Esophagus (tissue), 2 donors: ENCODE measurements at regions not wholly inside any gene's neighbourhood (a gene's known extent, or its start where the extent isn't known, plus 50 kb on each side); places are given as distances from the start of the nearest gene placed in this dataset.
"Not testable (repeated sequence)": the region's sequence is repeated elsewhere in the genome, so short reads cannot be mapped to it uniquely, and the experiment has no call there.

Experiments
- H3K27ac ChIP-seq, 2 donors: one replicate each; pipeline ENCODE4 v1.5.1; 2013; ENCODE audit warnings: low read depth in 2 of 2, mild to moderate bottlenecking in 2 of 2, inconsistent platforms in 1 of 2, low read length in 1 of 2, moderate library complexity in 1 of 2
- H3K27me3 ChIP-seq, 2 donors: one replicate each; pipeline ENCODE4 v1.6.1; 2013; ENCODE audit warnings: low read length in 2 of 2, control low read depth in 1 of 2, mild to moderate bottlenecking in 1 of 2; ENCODE audit not compliant: insufficient read depth in 2 of 2, control insufficient read depth in 1 of 2
- H3K36me3 ChIP-seq, 2 donors: one replicate each; pipeline ENCODE4 v1.6.1; 2013; ENCODE audit warnings: low read length in 1 of 2; ENCODE audit not compliant: control insufficient read depth in 2 of 2, insufficient read depth in 2 of 2
- H3K4me1 ChIP-seq, 2 donors: one replicate each; pipeline ENCODE4 v1.6.1; 2013; ENCODE audit warnings: low read length in 1 of 2; ENCODE audit not compliant: control insufficient read depth in 2 of 2, insufficient read depth in 2 of 2
- H3K4me3 ChIP-seq, 2 donors: one replicate each; pipeline ENCODE4 v1.5.1; 2013; ENCODE audit warnings: low read length in 2 of 2, mild to moderate bottlenecking in 2 of 2, low read depth in 1 of 2, moderate library complexity in 1 of 2
- H3K9me3 ChIP-seq, 2 donors: one replicate each; pipeline ENCODE4 v1.6.1; 2013; ENCODE audit warnings: mild to moderate bottlenecking in 2 of 2, low read depth in 1 of 2, low read length in 1 of 2, moderate library complexity in 1 of 2; ENCODE audit not compliant: control insufficient read depth in 2 of 2, insufficient read depth in 1 of 2
- WGBS, 2 donors: extraction: QIAGEN DNeasy Blood & Tissue Kit; methylation state at CpG; one replicate each; pipeline ENCODE4 v1.1.7; 2013; 5-methylcytosine and 5-hydroxymethylcytosine counted together
- donor health status: healthy with polysubstance abuse.
- donor health status: Bipolar disorder and iron deficiency.

DNA sequence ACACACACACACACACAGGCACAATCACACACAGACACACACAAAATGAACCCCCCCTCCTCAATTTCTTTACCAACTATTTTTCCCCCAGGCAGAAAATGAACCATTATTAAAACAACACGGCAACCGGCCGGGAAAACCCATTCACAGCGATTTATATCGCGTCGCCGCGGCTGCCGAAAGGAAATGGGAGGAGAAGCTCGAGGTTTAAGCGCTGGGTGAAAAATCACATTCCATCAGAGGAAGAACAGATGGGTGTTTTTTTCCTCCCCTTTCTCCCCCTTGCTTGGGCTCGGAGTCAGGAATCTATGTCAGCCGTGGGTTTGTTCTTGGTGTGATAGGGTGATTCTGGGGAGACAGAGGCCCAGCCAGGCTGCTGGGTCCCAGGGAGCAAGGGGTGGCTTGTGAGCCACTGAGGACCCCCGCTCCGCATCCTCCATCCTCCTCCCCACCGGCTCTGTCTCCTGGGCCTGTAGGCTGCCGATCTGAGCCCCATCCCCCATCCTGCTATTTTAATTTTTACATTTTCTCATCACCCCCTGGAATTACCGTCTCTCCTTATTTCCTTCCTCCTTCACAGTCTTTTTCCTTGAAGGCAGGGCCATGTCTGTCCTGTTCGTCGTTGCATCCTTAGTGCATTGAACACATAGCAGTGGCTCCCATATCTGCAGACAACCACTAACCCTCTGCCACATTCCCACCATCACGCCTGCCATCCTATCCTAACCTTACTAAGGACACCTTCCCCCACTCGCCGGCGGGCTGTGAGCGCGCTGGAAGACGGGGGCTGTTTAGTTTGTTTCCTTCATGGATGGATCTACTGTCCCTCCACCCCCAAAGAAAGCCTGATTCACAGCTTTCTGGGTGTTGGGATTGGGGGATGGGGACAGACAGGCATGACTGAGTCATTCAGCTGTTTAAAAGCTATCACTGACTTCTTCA, 137.7 kb downstream of the CRLF3 start:
- not testable (repeated sequence) for H3K27me3 ChIP-seq, H3K4me1 ChIP-seq, H3K27ac ChIP-seq, H3K4me3 ChIP-seq, H3K9me3 ChIP-seq, H3K36me3 ChIP-seq
- 35 to 41% methylated on average over 25 to 26 of the region's 28 CpGs for WGBS, 2 donors

DNA sequence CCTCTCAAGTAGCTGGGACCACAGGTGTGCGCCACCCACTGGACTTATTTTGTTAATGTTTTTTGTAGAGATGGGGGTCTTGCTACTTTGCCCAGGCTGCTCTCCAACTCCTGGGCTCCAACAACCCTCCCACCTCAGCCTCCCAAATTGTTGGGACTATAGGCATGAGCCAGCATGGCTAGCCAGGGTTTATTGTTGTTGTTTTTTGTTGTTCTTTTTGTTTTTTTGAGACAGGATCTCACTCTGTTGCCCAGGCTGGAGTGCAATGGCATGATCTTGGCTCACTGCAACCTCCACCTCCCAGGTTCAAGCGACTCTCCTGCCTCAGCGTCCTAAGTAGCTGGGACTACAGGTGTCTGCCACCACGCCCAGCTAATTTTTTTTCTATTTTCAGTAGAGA, 142.2 kb downstream of the CRLF3 start:
- not testable (repeated sequence) for H3K4me3 ChIP-seq, H3K4me1 ChIP-seq, H3K27ac ChIP-seq, H3K27me3 ChIP-seq, H3K9me3 ChIP-seq, H3K36me3 ChIP-seq
- WGBS, 2 donors = 93 to 97% methylated on average over 3 to 4 of the region's 4 CpGs

- 57 to 70% methylated on average over 4 to 5 of the region's 5 CpGs for WGBS, 2 donors
- not testable (repeated sequence) for H3K27ac ChIP-seq, H3K27me3 ChIP-seq, H3K36me3 ChIP-seq, H3K9me3 ChIP-seq, H3K4me3 ChIP-seq, H3K4me1 ChIP-seq
These were observed 143.8 kb downstream of the CRLF3 start for GRCh38 chr17:30680681-30681080.

GRCh38 chr17:30677550-30678249, 146.8 kb downstream of the CRLF3 start:
- WGBS, 2 donors = 81 to 88% methylated on average over 4 of the region's 4 CpGs
- H3K27me3 ChIP-seq = no peaks in the 10 kb centered on the region
- no peak overlapping the region for H3K4me3 ChIP-seq
- no peak overlapping the region for H3K27ac ChIP-seq
- H3K4me1 ChIP-seq = no peaks in the 10 kb centered on the region
- peaks cover 0 to 6% of the 10 kb centered on the region in 2 donors for H3K9me3 ChIP-seq
- no peaks in the 10 kb centered on the region for H3K36me3 ChIP-seq

GRCh38 chr17:30675777-30676492, 148.6 kb downstream of the CRLF3 start:
- H3K36me3 ChIP-seq, H3K27ac ChIP-seq: not testable (repeated sequence)
- WGBS, 2 donors = 87 to 88% methylated on average over 3 of the region's 3 CpGs

GRCh38 chr17:30669217-30669649, 155.3 kb downstream of the CRLF3 start:
- 51% methylated on average over 8 to 9 of the region's 9 CpGs for WGBS, 2 donors
- not testable (repeated sequence) for H3K9me3 ChIP-seq, H3K4me1 ChIP-seq, H3K36me3 ChIP-seq, H3K4me3 ChIP-seq, H3K27ac ChIP-seq, H3K27me3 ChIP-seq

More at GRCh38 chr17:30675777-30676492, 148.6 kb downstream of the CRLF3 start:
- H3K9me3 ChIP-seq, H3K4me1 ChIP-seq, H3K4me3 ChIP-seq, H3K27me3 ChIP-seq: not testable (repeated sequence)

DNA sequence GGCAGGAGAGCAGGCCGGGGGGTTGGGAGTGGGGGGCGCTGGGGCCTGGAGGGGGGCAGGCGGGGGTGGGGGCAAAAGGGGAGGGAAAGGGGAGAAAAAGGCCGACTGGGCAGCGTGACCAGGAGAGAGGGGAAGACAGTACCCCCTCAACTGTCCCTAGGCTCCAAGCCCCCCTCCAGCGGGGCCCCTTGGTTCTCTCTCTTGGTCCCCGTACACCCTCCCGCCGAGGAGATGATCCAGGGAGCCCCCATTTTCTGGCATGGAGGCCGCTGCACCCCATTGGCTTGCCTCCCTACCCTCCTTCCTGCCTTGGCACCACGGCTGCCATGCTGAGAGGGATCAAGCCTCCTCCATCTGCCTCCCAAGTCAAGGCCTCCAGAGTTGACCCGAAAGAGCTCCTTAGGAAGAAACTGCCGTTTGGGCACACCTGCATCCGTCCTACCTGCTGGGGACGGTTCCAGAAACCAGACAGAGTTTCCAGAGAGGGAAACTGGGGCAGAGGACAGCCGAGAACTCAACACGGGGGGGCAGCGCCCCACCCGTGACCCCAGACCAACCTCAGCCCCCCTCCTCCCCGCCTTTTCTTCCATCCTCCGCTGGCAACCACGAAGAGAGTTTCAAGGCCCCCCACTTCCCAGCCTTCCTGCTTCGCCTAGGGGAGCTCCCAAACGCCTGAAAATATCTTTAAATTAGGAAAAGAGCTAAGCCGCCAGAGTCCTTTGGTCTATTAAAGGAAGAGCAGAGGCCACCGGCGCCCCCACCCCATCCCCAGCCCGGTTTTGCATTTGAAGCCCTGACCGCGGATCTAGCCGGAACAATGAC, 155.9 kb downstream of the CRLF3 start:
- H3K36me3 ChIP-seq, H3K9me3 ChIP-seq, H3K27ac ChIP-seq, H3K27me3 ChIP-seq, H3K4me1 ChIP-seq: not testable (repeated sequence)
- WGBS, 2 donors = 10 to 30% methylated on average over 8 to 11 of the region's 31 CpGs
- H3K4me3 ChIP-seq = peak overlapping the region in 1 of 2 donors; percentile 39

DNA sequence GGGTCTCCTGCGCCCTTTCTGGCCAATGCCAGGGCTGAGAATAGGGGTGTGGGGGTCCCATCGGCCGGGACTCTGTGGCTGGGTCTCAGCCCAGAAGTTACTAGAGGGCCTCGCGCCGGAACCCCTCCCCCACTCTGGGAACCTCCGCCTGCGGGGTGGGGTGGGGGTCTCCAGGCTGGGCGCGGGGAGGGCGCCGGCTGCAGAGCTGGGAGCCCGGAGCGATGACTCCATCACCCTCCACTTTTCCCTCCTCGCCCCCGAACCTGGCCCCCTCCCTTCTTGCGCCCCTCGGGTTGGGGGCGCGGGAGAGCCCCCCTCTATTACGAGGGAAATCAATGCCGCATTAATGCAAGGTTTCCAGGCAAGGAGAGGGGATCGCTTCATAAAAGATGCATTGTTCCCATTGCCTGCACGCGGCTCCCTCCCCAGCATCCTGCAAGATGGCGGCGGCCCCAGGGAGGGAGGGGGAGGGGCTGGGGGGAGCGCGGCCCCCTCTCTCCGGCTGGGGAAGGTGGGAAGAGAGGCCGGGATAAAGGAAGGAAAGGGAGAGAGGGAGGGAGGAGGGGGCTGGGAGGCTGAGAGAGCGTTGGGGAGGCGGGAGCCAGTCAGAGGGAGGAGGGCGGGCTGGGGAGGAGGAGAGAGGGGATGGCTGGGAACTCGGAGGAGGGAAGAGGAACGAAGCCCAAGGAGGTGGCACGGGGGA, 156.7 kb downstream of the CRLF3 start:
- peak overlapping the region; percentile 22 to 39 for H3K4me3 ChIP-seq
- H3K27me3 ChIP-seq, H3K36me3 ChIP-seq, H3K9me3 ChIP-seq, H3K4me1 ChIP-seq, H3K27ac ChIP-seq: not testable (repeated sequence)
- WGBS, 2 donors = 0 to 2% methylated on average over 10 to 31 of the region's 37 CpGs
